DMS114 treated with DMSO at 0.1 percent for 48 hours (cell line): ENCODE measurements at regions not wholly inside any gene's neighbourhood (a gene's known extent, or its start where the extent isn't known, plus 50 kb on each side); places are given as distances from the start of the nearest gene placed in this dataset.
"Not testable (repeated sequence)": the region's sequence is repeated elsewhere in the genome, so short reads cannot be mapped to it uniquely, and the experiment has no call there.

Experiments used
- DNase-seq: peaks from one replicate; lab custom pipeline; 2025; ENCODE audit not compliant: unreplicated experiment; lab: John Stamatoyannopoulos, UW

GRCh38 chr16:73101568-73101967, 53.6 kb upstream of the ZFHX3 start:
- DNase-seq = no peak

- DNase-seq = not testable (repeated sequence)
Measured at GRCh38 chr16:73099601-73100000, 51.7 kb upstream of the ZFHX3 start.
